ENCODE measurements at regions not wholly inside any gene's neighbourhood (a gene's known extent, or its start where the extent isn't known, plus 50 kb on each side); places are given as distances from the start of the nearest gene placed in this dataset.
A peak's percentile ranks its signal among the peaks of the same experiment; 100 is the strongest.

DNA sequence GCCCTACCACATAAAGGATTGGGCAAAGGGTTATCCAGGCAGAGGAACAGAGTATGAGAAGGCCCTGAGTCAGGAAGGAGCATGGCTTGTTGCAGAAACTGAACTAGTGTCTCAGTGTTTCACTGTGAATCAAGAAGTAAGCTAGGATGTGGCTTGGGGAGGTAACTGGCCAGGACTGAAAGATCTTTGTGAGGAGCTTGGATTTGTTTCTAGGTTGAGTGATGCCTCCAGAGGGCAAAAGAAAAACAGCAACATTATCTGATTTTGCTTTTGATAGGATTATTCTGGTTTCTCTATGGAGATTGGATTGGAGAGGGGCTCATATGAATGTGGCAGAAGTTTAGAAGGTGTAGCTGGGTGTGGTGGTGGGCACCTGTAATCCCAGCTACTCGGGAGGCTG lies 137.9 kb upstream of the HDAC9 start:
- H3K27ac Mint-ChIP-seq = peak overlapping the region; percentile 9
- DNase-seq = no peak
- H3K4me3 Mint-ChIP-seq = no peak overlapping the region
- H3K9me3 ChIP-seq (ENCODE audit: control insufficient read depth, low read length, poor library complexity, severe bottlenecking) = no peaks in the 10 kb centered on the region
- no peak for ATAC-seq
- no peaks in the 10 kb centered on the region for H3K36me3 Mint-ChIP-seq (ENCODE audit: low read depth)
- H3K4me1 Mint-ChIP-seq = peaks cover 9% of the 10 kb centered on the region
- peaks cover 12% of the 10 kb centered on the region for H3K27me3 Mint-ChIP-seq

DNA sequence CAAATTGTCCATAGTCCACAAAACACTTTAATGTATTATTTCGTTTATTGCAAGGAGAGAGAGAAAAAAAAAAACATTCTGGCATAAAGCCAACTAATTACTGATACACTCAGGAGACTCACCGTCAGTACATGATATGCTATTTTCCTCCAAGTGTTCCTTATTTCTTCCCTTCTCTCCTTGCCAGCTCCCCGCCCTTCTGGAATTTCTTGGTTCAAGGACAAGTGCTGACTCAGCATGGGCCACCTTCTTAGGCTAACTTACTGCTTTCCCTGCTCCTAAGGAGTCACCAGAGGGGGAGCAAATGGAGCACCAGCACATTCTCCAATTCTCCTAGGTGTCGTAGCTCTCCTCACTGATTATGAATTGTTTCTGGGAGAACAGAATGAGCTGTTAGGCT lies 133.8 kb upstream of the HDAC9 start:
- ATAC-seq = no peak
- peaks cover 16% of the 10 kb centered on the region for H3K27me3 Mint-ChIP-seq

DNA sequence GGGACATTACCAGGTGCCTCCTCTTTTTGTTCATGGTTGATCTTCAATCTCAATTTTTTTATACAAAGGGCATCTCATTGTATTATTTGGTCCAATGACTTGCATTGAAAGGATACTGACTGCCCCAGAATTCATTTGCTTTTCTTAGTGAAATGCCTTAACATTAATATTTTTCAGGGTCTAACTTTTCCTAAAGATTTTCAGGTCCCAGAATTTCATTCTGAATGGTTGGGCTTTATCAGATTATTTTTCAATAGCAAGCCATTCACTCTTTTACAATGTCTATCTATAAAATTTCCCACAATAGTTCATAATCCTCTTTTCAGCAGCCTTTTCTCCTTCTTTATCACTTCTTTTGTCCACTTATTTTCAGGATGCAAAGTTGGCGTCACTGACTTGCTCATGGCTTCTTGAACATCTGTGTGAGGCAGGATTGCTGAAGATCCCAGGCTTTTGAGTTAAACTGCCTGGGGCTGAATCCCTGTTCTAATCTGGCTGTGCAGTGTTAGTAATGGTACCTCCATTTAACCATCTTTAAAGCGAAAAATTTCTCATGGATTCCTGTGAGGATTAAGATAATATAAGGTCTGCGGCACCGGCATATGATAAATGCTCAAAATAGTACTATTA lies 131.7 kb upstream of the HDAC9 start:
- H3K9me3 ChIP-seq (ENCODE audit: control insufficient read depth, low read length, poor library complexity, severe bottlenecking) = no peaks in the 10 kb centered on the region
- no peak for ATAC-seq
- H3K27me3 Mint-ChIP-seq = peaks cover 16% of the 10 kb centered on the region
- H3K36me3 Mint-ChIP-seq (ENCODE audit: low read depth) = no peaks in the 10 kb centered on the region
- H3K4me1 Mint-ChIP-seq = peaks cover 6% of the 10 kb centered on the region
- no peak overlapping the region for H3K4me3 Mint-ChIP-seq
- DNase-seq = no peak
- no peak overlapping the region for H3K27ac Mint-ChIP-seq

More for the DNA sequence above, 133.8 kb upstream of the HDAC9 start:
- Mint-ChIP-seq H3K4me1 (peaks cover 10% of the 10 kb centered on the region), H3K27ac (no peak overlapping the region), H3K36me3 (ENCODE audit: low read depth) (no peaks in the 10 kb centered on the region), H3K4me3 (no peak overlapping the region)
- H3K9me3 ChIP-seq (ENCODE audit: control insufficient read depth, low read length, poor library complexity, severe bottlenecking) = no peaks in the 10 kb centered on the region
- DNase-seq = no peak

DNA sequence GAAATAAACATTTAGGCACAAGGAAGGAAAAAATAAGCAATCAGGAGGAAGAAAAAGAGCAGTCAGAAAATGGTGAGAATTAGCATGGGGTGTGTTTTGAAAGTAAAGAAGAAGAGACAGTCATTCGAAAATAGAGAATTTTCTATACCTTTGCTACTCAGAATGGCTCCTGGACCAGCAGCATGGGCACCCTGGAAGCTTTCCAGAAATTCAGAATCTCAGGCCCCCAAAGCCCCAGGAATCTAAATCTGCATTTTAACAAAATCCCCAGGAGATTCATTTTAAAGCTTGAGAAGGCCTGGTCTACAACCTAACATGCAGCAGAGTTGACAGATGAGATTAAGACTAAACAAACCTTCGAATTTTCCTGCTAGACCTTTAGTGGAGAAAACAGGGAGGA lies 131.2 kb upstream of the HDAC9 start:
- ATAC-seq = no peak
- H3K27me3 Mint-ChIP-seq = peaks cover 16% of the 10 kb centered on the region
- no peak overlapping the region for H3K27ac Mint-ChIP-seq
- H3K9me3 ChIP-seq (ENCODE audit: control insufficient read depth, low read length, poor library complexity, severe bottlenecking) = no peaks in the 10 kb centered on the region
- DNase-seq = no peak
- no peaks in the 10 kb centered on the region for H3K36me3 Mint-ChIP-seq (ENCODE audit: low read depth)
- no peak overlapping the region for H3K4me3 Mint-ChIP-seq
- H3K4me1 Mint-ChIP-seq = peaks cover 6% of the 10 kb centered on the region

DNA sequence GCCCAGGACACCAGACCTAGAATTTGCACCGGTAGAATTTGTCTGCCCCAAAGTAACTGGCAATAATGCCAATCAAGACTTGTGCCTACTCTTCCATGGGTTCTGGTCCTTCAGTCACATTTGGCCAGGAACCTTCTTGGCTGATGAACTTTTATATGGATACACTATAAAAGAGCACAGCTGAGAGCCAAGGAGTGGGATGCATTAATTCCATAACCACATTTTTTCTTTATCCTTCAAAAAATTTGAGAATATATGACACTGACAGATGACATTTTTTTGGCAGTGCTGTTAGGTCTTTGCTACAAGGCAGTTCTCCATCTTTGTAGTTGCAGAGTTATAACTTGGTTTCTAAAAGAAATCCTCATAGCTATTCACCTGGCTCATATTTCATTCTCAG lies 129.2 kb upstream of the HDAC9 start:
- Mint-ChIP-seq H3K4me3 (no peak overlapping the region), H3K4me1 (peaks cover 6% of the 10 kb centered on the region), H3K27ac (no peak overlapping the region), H3K36me3 (ENCODE audit: low read depth) (no peaks in the 10 kb centered on the region), H3K27me3 (peaks cover 20% of the 10 kb centered on the region)
- no peak for ATAC-seq
- H3K9me3 ChIP-seq (ENCODE audit: control insufficient read depth, low read length, poor library complexity, severe bottlenecking) = no peaks in the 10 kb centered on the region
- no peak for DNase-seq

DNA sequence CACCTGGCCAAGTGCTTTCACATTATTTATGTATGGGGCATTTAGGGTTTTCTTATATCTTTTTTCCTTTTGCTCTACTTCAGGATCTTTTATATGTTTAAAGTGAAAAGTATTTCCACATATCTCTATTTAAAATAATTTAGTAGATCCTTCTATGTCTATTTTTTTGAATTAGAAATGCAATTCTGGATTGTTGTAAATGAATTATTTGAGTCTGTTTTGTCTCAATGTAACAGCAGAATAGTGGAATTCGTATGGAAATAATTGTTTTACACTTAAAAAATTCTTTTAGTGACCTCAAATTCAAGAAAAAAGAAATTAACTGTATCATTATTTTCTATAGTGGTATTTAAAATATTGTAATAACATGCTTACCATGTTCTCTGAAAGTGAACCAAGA lies 126.5 kb upstream of the HDAC9 start:
- H3K27ac Mint-ChIP-seq = no peak overlapping the region
- H3K36me3 Mint-ChIP-seq (ENCODE audit: low read depth) = no peaks in the 10 kb centered on the region
- H3K4me3 Mint-ChIP-seq = no peak overlapping the region
- H3K4me1 Mint-ChIP-seq = peaks cover 4% of the 10 kb centered on the region
- DNase-seq (no peak), ATAC-seq (no peak)
- no peaks in the 10 kb centered on the region for H3K9me3 ChIP-seq (ENCODE audit: control insufficient read depth, low read length, poor library complexity, severe bottlenecking)
- H3K27me3 Mint-ChIP-seq = peaks cover 14% of the 10 kb centered on the region

DNA sequence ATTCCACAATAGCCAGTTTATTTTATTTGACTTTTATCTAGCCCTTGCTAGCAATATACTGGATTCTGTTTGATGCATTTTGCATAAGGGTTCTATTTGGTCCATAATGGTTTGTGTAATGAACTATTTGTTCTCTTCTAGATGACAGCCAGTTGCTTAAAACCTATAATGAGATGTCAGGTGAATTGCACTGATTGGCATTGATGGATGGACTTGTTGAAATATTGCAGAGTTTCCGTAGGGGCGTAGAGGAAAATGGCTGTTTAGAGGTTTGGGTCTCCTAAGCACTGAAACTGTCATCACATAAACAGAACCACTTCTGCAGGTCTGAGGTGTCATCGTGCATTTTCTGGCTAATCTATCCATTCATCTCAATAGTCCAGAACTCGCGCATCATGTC lies 124.9 kb upstream of the HDAC9 start:
- ATAC-seq = no peak
- H3K27ac Mint-ChIP-seq = no peak overlapping the region
- no peak overlapping the region for H3K4me3 Mint-ChIP-seq
- H3K27me3 Mint-ChIP-seq = peaks cover 11% of the 10 kb centered on the region
- H3K4me1 Mint-ChIP-seq = no peaks in the 10 kb centered on the region
- no peak for DNase-seq
- H3K9me3 ChIP-seq (ENCODE audit: control insufficient read depth, low read length, poor library complexity, severe bottlenecking) = no peaks in the 10 kb centered on the region
- H3K36me3 Mint-ChIP-seq (ENCODE audit: low read depth) = no peaks in the 10 kb centered on the region

DNA sequence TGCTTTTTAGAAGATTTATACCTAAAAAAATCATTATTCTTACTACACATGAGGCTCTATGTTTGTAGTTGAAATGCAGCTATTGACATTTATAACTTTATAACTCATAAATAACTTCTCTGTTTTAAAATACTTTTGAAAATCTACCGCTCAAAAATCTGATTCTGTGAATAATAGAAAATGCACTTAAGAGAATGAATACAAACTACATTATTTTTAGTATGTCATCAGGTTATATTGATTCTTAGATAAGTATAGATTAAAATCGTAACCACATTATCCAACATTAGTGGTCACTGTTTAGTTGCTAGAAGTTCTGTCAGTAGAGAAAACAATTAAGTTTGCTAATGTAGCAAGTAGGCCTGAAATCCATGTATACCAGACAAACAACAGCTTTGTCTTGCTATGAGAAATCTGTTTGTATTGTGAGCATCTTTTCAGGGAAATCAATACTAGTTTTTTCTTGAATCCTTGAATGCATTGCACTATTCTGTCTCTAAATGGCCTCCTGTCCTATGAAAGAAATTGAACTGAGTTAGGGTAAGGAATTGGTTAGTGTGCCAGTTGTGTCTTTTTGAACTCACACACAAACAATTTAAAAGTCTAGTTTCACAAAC lies 116.5 kb upstream of the HDAC9 start:
- H3K9me3 ChIP-seq (ENCODE audit: control insufficient read depth, low read length, poor library complexity, severe bottlenecking) = no peaks in the 10 kb centered on the region
- ATAC-seq = no peak
- no peak overlapping the region for H3K4me3 Mint-ChIP-seq
- H3K4me1 Mint-ChIP-seq = no peaks in the 10 kb centered on the region
- H3K27me3 Mint-ChIP-seq = no peaks in the 10 kb centered on the region
- no peak for DNase-seq
- no peak overlapping the region for H3K27ac Mint-ChIP-seq
- no peaks in the 10 kb centered on the region for H3K36me3 Mint-ChIP-seq (ENCODE audit: low read depth)

DNA sequence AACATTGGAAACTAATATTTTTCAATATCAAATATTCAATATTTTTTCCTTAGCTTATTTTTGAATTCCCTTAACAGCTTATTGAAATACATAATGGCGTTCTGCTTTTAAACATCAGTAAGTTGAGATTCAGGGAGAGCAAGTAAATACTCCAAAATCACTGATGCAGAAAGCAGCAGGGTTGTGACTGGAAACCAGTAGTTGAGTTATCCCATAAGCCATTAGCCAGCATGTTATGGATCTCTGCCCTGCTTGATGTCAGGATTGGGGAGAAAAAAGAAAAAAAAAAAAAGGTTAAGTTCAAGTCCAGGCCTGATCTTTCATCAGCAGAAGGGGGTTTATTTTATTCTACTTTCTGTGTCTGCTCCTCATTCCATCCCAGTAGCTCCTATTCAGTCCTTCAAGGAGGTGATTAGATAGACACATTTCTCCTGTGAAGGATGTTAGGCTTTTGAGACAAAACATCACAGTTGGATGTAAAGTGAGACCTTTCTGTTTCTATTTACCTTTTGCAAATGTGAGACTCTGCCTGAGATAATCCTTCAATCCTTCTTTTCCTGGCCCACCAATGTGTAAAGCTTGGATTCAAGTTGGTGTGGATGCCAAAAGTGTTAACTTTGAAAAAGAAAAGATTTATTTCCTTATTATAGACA lies 110.9 kb upstream of the HDAC9 start:
- H3K9me3 ChIP-seq (ENCODE audit: control insufficient read depth, low read length, poor library complexity, severe bottlenecking) = no peaks in the 10 kb centered on the region
- H3K4me3 Mint-ChIP-seq = no peak overlapping the region
- H3K4me1 Mint-ChIP-seq = peaks cover 2% of the 10 kb centered on the region
- no peak for DNase-seq
- ATAC-seq = no peak
- peaks cover 5% of the 10 kb centered on the region for H3K27me3 Mint-ChIP-seq
- no peaks in the 10 kb centered on the region for H3K36me3 Mint-ChIP-seq (ENCODE audit: low read depth)
- no peak overlapping the region for H3K27ac Mint-ChIP-seq

DNA sequence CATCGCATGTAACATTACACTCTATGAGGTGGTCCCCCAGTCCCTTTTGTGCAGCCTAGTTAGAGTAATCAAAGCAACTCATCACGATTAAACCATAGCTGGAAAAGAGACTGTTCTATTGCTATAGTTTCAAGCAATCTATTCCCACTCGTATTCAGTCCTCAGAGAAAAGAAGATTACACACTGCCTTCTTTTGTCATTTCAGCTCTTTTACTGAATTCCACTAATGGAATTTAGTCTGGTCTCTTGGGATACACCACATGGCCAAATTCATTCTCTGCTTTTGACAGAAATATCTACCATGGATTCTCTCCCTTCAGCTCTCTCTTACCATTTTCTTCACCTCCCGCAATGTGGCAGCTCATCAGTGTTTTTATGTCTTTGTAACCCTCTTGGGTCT lies 108.9 kb upstream of the HDAC9 start:
- Mint-ChIP-seq H3K36me3 (ENCODE audit: low read depth) (no peaks in the 10 kb centered on the region), H3K27ac (no peak overlapping the region), H3K4me1 (peaks cover 2% of the 10 kb centered on the region), H3K4me3 (no peak overlapping the region), H3K27me3 (peaks cover 15% of the 10 kb centered on the region)
- no peak for DNase-seq
- H3K9me3 ChIP-seq (ENCODE audit: control insufficient read depth, low read length, poor library complexity, severe bottlenecking) = no peaks in the 10 kb centered on the region
- no peak for ATAC-seq

DNA sequence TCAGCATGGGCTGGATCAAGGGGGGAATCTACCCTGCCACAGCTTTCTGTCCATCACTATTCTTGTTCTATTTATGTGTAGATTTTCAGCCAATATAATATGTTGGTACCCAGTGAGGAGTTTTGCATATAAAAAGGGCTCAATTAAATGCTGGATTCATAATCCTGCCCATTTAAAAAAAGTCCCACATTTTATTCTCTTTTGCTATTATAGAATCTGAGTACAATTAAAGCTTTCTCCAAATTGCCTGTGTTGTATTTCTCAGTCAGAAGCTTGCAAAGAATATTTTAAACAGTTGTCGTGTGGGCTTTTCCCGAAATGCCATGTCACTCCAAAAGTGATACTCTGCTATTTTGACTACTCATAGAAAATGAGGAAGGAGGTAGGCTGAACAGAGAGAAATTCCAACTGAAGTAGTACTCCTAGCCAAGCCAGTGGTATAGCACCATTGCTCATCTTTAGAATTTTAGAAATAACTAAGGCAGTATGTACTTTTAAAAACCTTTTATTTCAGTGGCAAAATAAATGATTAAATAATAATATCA lies 108.3 kb upstream of the HDAC9 start:
- Mint-ChIP-seq H3K4me3 (no peak overlapping the region), H3K27me3 (peaks cover 18% of the 10 kb centered on the region), H3K36me3 (ENCODE audit: low read depth) (no peaks in the 10 kb centered on the region), H3K27ac (no peak overlapping the region), H3K4me1 (peaks cover 2% of the 10 kb centered on the region)
- ATAC-seq (no peak), DNase-seq (no peak)
- H3K9me3 ChIP-seq (ENCODE audit: control insufficient read depth, low read length, poor library complexity, severe bottlenecking) = no peaks in the 10 kb centered on the region

DNA sequence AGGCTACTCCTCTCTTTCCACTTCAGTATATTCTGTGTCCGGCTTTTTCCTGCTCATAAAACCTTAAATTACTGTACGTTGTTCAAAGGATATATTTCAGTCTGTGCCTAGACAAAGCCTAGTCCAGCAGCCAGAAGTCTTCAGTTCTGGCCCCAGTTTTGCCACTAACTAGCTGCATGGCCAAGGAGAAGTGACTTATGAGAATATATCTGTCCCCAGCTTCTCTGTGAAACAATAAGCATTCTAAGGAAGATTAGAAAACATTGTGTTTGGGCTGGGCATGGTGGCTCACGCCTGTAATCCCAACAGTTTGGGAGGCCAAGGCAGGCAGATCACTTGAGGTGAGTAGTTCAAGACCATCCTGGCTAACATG lies 105.0 kb upstream of the HDAC9 start:
- H3K9me3 ChIP-seq (ENCODE audit: control insufficient read depth, low read length, poor library complexity, severe bottlenecking) = no peaks in the 10 kb centered on the region
- Mint-ChIP-seq H3K4me3 (no peak overlapping the region), H3K4me1 (peaks cover 2% of the 10 kb centered on the region), H3K36me3 (ENCODE audit: low read depth) (no peaks in the 10 kb centered on the region), H3K27me3 (peaks cover 18% of the 10 kb centered on the region), H3K27ac (no peak overlapping the region)
- DNase-seq = no peak
- no peak for ATAC-seq

DNA sequence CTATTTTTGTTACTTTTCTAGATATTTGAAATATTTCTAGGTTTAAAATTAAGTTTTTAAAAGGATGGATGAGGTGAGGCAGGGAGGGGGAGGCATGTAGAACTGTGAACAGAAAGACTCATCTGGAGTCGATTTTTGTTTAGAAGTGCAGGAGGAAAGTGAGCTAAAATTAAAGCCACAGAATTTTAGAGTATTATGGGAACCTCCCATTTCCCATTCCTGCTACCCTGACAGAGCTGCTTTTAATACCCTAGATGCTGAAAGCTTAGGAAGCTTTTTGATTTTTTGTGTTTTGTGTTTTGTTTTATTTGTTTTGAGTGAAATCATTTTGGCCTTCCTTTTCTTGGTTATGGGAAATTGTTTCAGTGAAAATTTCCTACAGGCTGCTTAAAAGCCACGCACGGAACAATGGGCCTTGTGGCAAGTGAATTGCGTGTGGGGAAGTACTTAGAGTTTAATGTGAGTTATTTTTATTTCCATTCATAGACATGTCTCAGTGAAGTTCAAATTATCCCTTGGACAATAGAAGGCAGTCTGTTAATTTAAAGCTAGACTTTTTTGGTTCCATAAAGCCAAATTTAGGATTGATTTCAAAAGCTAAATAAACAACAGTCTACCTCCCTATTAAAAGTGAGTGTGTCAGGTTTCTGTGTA lies 102.0 kb upstream of the HDAC9 start:
- DNase-seq (no peak), ATAC-seq (no peak)
- Mint-ChIP-seq H3K4me1 (peaks cover 3% of the 10 kb centered on the region), H3K27me3 (peaks cover 28% of the 10 kb centered on the region), H3K27ac (no peak overlapping the region), H3K36me3 (ENCODE audit: low read depth) (peaks cover 2% of the 10 kb centered on the region), H3K4me3 (no peak overlapping the region)
- no peaks in the 10 kb centered on the region for H3K9me3 ChIP-seq (ENCODE audit: control insufficient read depth, low read length, poor library complexity, severe bottlenecking)

Data from T-helper 17 cell (primary cell).